Testis (tissue), 2 donors: ENCODE measurements at regions not wholly inside any gene's neighbourhood (a gene's known extent, or its start where the extent isn't known, plus 50 kb on each side); places are given as distances from the start of the nearest gene placed in this dataset.

Experiments used
- CTCF ChIP-seq, 3 experiments: fragments of 450-650 bp in 2 of 3; fragments of 200-600 bp in 1 of 3; sonication (generic) in 1 of 3; IDR thresholded peaks; one replicate each; pipeline ENCODE4 v1.5.1; 2016 to 2019; ENCODE audit warnings: antibody characterized with exemption in 3 of 3, mild to moderate bottlenecking in 2 of 3, moderate library complexity in 1 of 3
- POLR2A ChIP-seq: fragments of 450-650 bp; IDR thresholded peaks from one replicate; pipeline ENCODE4 v1.6.1; 2017; ENCODE audit warnings: antibody characterized with exemption, mild to moderate bottlenecking, moderate library complexity

GRCh38 chr7:67788669-67789068 lies 792.0 kb downstream of the TYW1 start:
- TF ChIP-seq CTCF (IDR thresholded peaks at IDR 0.05) (no peak), POLR2A (no peak)
